ENCODE measurements at regions not wholly inside any gene's neighbourhood (a gene's known extent, or its start where the extent isn't known, plus 50 kb on each side); places are given as distances from the start of the nearest gene placed in this dataset.

DNA sequence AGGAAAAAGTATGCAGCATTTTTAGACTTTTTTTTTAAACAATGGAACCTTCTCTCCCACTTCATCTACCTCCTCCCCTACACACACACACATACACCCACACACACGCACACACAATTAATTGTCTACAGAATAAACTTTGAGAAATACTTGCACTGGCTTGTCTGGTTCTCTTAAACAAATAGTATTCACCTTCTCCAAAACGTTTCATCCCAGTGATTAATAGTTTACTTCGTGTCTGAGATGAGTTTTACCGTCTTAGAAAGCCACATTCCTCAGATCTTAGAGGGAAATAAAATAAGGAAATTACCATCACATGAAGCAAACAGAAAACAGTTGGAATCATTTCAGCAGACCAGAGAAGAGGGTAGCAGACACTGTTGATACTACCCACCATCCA, 570.6 kb upstream of the CLINT1 start:
- no peak for TF ChIP-seq POLR2A (IDR thresholded peaks at IDR 0.05)
- TF ChIP-seq, protein P1, sequence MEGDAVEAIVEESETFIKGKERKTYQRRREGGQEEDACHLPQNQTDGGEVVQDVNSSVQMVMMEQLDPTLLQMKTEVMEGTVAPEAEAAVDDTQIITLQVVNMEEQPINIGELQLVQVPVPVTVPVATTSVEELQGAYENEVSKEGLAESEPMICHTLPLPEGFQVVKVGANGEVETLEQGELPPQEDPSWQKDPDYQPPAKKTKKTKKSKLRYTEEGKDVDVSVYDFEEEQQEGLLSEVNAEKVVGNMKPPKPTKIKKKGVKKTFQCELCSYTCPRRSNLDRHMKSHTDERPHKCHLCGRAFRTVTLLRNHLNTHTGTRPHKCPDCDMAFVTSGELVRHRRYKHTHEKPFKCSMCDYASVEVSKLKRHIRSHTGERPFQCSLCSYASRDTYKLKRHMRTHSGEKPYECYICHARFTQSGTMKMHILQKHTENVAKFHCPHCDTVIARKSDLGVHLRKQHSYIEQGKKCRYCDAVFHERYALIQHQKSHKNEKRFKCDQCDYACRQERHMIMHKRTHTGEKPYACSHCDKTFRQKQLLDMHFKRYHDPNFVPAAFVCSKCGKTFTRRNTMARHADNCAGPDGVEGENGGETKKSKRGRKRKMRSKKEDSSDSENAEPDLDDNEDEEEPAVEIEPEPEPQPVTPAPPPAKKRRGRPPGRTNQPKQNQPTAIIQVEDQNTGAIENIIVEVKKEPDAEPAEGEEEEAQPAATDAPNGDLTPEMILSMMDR (IDR thresholded peaks at IDR 0.05): no peak

All from Peyer's patch (tissue), 4 donors.